GM21367 (cell line): ENCODE measurements at regions not wholly inside any gene's neighbourhood (a gene's known extent, or its start where the extent isn't known, plus 50 kb on each side); places are given as distances from the start of the nearest gene placed in this dataset.

ENCODE experiments used
- ATAC-seq: cut with Tn5 transposase; IDR thresholded peaks from one replicate; pipeline ENCODE4 v1.9.1; 2021; ENCODE audit not compliant: unreplicated experiment

DNA sequence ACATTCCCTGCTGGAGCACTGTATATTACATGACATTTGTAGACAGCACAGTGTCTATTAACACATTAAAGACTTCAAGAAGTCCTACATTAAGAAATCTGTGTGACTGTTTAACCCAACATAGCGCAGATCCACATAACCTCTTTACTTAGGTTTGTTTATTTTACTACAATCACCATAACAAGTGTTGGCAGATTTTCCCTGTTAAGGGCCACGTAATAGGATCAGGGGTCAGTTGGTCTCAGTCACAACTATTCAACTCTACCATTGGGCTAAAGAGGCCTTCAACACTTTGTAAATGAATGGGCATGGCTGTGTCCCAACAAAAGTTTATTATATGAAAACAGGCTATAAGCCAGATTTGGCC is 51.3 kb upstream of the ADORA2B start:
- ATAC-seq = no peak

DNA sequence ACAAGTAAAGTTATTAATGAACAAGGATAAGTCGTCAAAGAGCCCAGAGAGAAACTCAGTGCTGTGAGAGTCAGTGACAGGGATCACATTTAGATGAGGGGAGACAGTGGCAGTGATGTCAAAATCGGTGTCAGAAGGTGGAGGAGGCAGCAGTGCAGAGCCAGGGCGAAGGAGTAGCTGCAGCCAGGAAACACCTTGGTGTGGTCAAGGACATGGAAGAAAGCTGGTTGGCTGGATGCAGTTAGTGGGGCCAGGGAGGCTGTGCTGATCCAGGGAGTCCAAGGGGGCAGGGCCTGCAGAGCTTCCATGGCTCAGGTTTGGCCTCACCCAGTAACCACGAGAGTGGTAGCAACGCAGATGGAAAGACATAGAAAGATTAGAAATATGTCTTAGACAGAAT is 50.7 kb upstream of the ADORA2B start:
- no peak for ATAC-seq

DNA sequence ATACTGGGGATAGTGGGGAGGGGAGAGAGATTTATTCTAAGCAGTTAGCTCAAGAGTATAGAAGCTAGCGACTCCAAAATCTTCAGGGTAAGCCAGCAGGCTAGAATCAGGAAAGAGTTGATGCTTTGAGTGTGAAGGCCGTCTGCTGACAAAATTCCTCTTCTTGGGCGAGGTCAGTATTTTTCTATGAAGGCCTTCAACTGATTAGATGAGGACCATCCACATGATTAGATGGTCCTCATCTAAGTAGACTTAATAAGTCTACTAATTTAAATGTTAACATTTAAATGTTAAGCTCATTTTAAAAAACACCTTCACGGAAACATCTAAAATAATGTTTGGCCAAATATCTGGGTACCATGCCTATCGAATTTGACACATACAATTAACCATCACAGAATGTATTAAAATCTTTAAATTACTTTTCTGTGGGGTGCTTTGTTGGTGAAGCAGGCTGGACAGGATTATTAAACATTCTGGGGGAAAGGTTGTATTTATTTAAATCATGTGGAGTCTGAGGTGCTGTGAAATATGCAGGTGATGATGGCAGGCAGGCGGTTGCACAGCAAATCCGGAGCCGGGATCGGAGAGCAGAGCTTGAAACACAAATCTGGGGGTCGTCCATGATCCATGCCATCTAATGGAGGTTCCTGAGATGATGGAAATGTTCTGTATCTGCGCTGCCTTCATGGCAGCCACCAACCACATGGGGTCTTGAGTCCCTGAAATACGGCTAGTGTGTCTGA is 49.8 kb upstream of the ADORA2B start:
- no peak for ATAC-seq
